ENCODE measurements at regions not wholly inside any gene's neighbourhood (a gene's known extent, or its start where the extent isn't known, plus 50 kb on each side); places are given as distances from the start of the nearest gene placed in this dataset.

- no peak for DNase-seq
Measured at GRCh38 chr13:112005925-112006324, 61.0 kb upstream of the SOX1 start.

GRCh38 chr13:112007191-112007590 is 59.8 kb upstream of the SOX1 start:
- no peak for DNase-seq

DNA sequence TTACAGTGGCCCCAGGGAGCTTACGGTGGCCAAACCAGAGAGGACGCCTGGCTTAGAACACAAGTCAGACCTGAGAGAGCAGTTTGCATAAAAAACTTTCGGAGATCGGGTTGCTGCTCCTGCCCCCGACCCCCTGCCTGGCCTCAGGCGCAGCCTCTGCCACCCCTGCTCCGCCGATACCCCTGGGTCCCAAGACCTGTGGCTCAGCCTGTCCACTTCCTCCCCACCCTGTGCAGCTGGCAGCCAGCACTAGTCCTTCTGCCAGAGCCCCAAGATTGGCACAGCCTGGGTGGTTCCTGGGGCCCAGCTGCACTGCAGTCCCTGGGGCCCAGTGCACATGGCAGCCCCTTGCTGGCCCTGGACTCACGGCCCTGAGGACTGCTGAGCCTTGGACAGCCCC is 56.2 kb upstream of the SOX1 start:
- no peak for DNase-seq

DNA sequence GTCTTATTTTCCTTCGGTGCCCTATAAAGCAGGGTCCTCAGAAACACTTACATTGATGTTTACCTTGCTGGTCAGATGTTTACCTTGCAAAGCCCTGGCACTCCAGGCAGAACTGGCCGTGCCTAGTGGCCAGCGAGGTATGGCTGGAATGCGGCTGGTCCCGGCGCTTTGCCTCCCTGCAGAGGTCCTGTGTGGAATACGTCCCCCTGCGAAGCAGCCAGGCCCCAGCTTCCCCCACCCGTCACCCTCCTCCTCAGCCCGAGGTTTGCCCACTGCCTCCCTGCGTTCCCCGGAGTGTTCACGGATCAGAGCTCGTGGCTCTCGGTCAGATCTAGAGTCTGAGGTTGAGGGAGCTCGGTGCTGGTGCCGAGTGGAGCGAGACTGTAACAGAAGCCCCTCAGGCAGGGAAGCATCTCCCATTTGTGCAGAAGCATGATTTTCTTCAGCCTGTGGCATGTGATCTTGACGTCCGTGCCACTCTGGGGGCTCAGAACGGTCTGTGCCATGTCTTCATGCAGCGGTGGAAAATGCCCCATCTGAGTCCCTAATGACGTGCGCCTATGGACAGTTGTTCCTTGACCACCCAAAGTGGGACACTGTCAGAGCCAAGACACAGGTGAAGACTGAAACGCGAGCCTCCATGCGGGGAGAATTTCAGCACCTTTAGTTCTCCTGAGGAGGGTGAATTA is 54.8 kb upstream of the SOX1 start:
- DNase-seq = no peak

DNA sequence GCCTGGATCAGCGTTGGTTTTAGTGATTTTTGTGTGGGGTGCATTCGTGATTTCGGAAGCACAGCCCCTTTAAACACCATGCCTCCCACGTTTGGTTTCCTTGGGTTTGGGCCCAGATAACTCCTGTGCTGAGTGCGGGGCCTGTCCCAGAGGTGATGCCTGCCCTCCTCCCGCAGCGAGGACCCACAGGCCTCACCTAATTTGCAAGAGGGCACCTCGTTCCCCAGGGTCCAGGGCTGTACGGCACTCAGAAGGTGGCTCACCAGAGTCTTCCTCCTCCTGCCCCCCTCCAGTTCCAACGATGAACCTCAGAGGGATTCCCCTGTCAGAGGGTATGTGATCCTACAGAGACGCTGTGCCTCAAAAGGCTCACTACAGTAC is 54.3 kb upstream of the SOX1 start:
- no peak for DNase-seq

DNA sequence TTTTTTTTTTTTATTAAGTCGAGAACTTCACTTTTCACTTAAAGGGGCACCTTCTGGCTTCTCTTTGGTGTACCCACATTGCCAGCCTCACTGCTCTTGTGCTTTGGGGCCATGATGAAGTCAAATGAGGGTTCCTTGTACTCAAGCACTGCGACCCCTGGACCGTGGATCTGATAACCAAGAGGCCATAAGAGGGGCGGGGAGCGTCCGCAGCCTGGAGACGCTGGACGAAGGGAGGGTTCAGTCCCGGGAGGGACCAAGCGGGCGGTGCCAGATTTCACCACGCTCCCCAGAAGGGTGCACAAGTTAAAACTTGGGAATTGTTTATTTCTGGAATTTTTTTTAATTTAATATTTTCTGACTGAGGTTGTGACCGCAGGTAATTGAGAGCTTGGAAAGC is 53.3 kb upstream of the SOX1 start:
- DNase-seq = no peak

- no peak for DNase-seq
Measured at GRCh38 chr13:112014857-112015256, 52.1 kb upstream of the SOX1 start.
